Endothelial cell of umbilical vein (primary cell): ENCODE measurements at regions not wholly inside any gene's neighbourhood (a gene's known extent, or its start where the extent isn't known, plus 50 kb on each side); places are given as distances from the start of the nearest gene placed in this dataset.

Experiments
- BruUV-seq: library from RNA; stranded (reverse); fragments of 400-500 nt; replicated peaks from 2 replicates; lab custom pipeline; 2021; lab: Mats Ljungman, UMichigan
- CTCF ChIA-PET: fragments of 300-600, 350-600 bp; sonication (Branson Sonifier 250); formaldehyde crosslinking; loops from one replicate; lab custom pipeline; 2021; ENCODE audit warnings: antibody characterized with exemption, inconsistent platforms; lab: Charles Lee
- POLR2A ChIA-PET: fragments of 300-600, 350-600 bp; sonication (Branson Sonifier 250); formaldehyde crosslinking; loops from one replicate; lab custom pipeline; 2021; ENCODE audit warnings: antibody characterized with exemption, inconsistent platforms; lab: Charles Lee
- DNase-seq: peaks from one replicate; pipeline ENCODE4 v3.0.0-alpha.2; 2011; ENCODE audit warnings: low read depth, low spot score
- FAIRE-seq: peaks from 2 replicates; lab custom pipeline; 2011; peaks lifted over from hg19 to GRCh38; lab: Jason Lieb, UNC
- H2AFZ ChIP-seq: 2 replicates; pipeline ENCODE4 v1.6.0; 2012; ENCODE audit warnings: low read depth, low read length, control low read depth, inconsistent platforms
- H3K27ac ChIP-seq: 2 replicates; pipeline ENCODE4 v1.5.1; 2011; ENCODE audit warnings: low read depth, mild to moderate bottlenecking, control low read depth, low read length, moderate library complexity; ENCODE audit not compliant: insufficient read depth
- H3K27me3 ChIP-seq, 2 experiments: 2 replicates each; pipeline versions ENCODE4 v1.6.0 to v1.6.1; 2011; ENCODE audit warnings: low read length in 2 of 2, mixed read lengths in 1 of 2; ENCODE audit not compliant: control insufficient read depth in 2 of 2, insufficient read depth in 2 of 2
- H3K36me3 ChIP-seq, 2 experiments: 2 replicates in 1 of 2; 3 replicates in 1 of 2; pipeline ENCODE4 v1.5.1; 2011; ENCODE audit warnings: low read length in 2 of 2, mild to moderate bottlenecking in 1 of 2, moderate library complexity in 1 of 2; ENCODE audit not compliant: control insufficient read depth in 2 of 2, insufficient read depth in 2 of 2; ENCODE audit errors: extremely low read depth in 1 of 2
- H3K4me1 ChIP-seq: 3 replicates; pipeline ENCODE4 v1.5.1; 2011; ENCODE audit warnings: mild to moderate bottlenecking, low read length; ENCODE audit not compliant: control insufficient read depth, insufficient read depth; ENCODE audit errors: extremely low read depth
- H3K4me2 ChIP-seq: 2 replicates; pipeline ENCODE4 v1.6.1; 2011; ENCODE audit warnings: low read length, control low read depth, mixed read lengths; ENCODE audit not compliant: insufficient read depth
- H3K4me3 ChIP-seq, 3 experiments: fragments of 200-600 bp in 1 of 3; sonication (generic), shearing (Covaris generic) in 1 of 3; replicated peaks in 1 of 3; 2 replicates each; pipeline ENCODE4 v1.5.1; 2011 to 2016; ENCODE audit warnings: control low read depth in 3 of 3, low read length in 3 of 3, mild to moderate bottlenecking in 2 of 3, inconsistent platforms in 1 of 3, low read depth in 1 of 3, moderate library complexity in 1 of 3; ENCODE audit not compliant: insufficient read depth in 1 of 3
- H3K79me2 ChIP-seq: 2 replicates; pipeline ENCODE4 v1.6.0; 2012; ENCODE audit warnings: low read length, inconsistent platforms; ENCODE audit not compliant: control insufficient read depth, insufficient read depth
- H3K9ac ChIP-seq: replicated peaks from 2 replicates; pipeline ENCODE3; 2011; ENCODE audit warnings: low read length, control low read depth; ENCODE audit not compliant: insufficient read depth; ENCODE audit errors: extremely low read depth
- H3K9me1 ChIP-seq: replicated peaks from 3 replicates; pipeline ENCODE4 v1.6.0; 2011; ENCODE audit warnings: mild to moderate bottlenecking, low read length; ENCODE audit not compliant: control insufficient read depth, insufficient read depth; ENCODE audit errors: extremely low read depth
- H3K9me3 ChIP-seq: replicated peaks from 2 replicates; pipeline ENCODE4 v1.5.1; 2012; ENCODE audit warnings: low read length, inconsistent platforms; ENCODE audit not compliant: control insufficient read depth, insufficient read depth
- H4K20me1 ChIP-seq: replicated peaks from 2 replicates; pipeline ENCODE3; 2011; ENCODE audit warnings: mild to moderate bottlenecking, low read length; ENCODE audit not compliant: control insufficient read depth, insufficient read depth; ENCODE audit errors: extremely low read depth
- CTCF ChIP-seq, 2 donors: IDR thresholded peaks; 1 replicate in 1 of 2; 2 replicates in 1 of 2; pipeline ENCODE4 v1.5.1; 2011; ENCODE audit warnings: low read length in 2 of 2, mild to moderate bottlenecking in 2 of 2, moderate library complexity in 2 of 2, control low read depth in 1 of 2, inconsistent platforms in 1 of 2, low read depth in 1 of 2; ENCODE audit not compliant: insufficient read depth in 1 of 2; ENCODE audit errors: extremely low read depth in 1 of 2
- EZH2 ChIP-seq: IDR thresholded peaks from 2 replicates; pipeline ENCODE4 v1.6.1; 2012; ENCODE audit warnings: borderline replicate concordance, low read depth, mild to moderate bottlenecking, moderate library complexity, low read length, inconsistent platforms; ENCODE audit not compliant: severe bottlenecking
- FOS ChIP-seq: IDR thresholded peaks from 2 replicates; pipeline ENCODE4 v1.6.1; 2011; ENCODE audit warnings: mild to moderate bottlenecking, low read length, moderate library complexity, borderline replicate concordance; ENCODE audit not compliant: insufficient read depth
- GATA2 ChIP-seq: IDR thresholded peaks from 2 replicates; pipeline ENCODE4 v1.7.0; 2011; ENCODE audit warnings: low read depth, mild to moderate bottlenecking, moderate library complexity, mixed read lengths, low read length; ENCODE audit not compliant: insufficient read length, insufficient read depth
- JUN ChIP-seq: IDR thresholded peaks from 2 replicates; pipeline ENCODE4 v1.6.1; 2011; ENCODE audit warnings: borderline replicate concordance, low read depth; ENCODE audit not compliant: insufficient read length, insufficient read depth
- MAX ChIP-seq: IDR thresholded peaks from 2 replicates; pipeline ENCODE4 v1.6.1; 2011; ENCODE audit not compliant: insufficient read depth, insufficient read length
- MYC ChIP-seq: IDR thresholded peaks from one replicate; pipeline ENCODE4 v1.6.1; 2011; ENCODE audit warnings: mild to moderate bottlenecking, low read depth, low read length
- POLR2A ChIP-seq: IDR thresholded peaks from 2 replicates; pipeline ENCODE4 v1.6.1; 2012; ENCODE audit warnings: low read depth, mild to moderate bottlenecking, control low read depth, low read length
- POLR2AphosphoS5 ChIP-seq: IDR thresholded peaks from 2 replicates; pipeline ENCODE4 v1.6.1; 2012; ENCODE audit warnings: low read depth, mild to moderate bottlenecking, control low read depth, low read length, moderate library complexity; ENCODE audit not compliant: insufficient read depth
- dilution Hi-C: fragments of 300-500 bp; cut with MboI; formaldehyde crosslinking; loops from one replicate; pipeline ENCODE4 v1.15.0; 2019; ENCODE audit warnings: low sequenced_read_pairs; ENCODE audit not compliant: extremely low pct_ligation_motif_present
- intact Hi-C: fragments of 100-400 bp; cut with micrococcal nuclease; formaldehyde crosslinking; loops from one replicate; pipeline ENCODE4 v1.10.0; 2022

GRCh38 chr3:115403786-115404185, 219.5 kb upstream of the GAP43 start:
- H3K27me3 ChIP-seq: no peaks in the 10 kb centered on the region
- H3K36me3 ChIP-seq: no peaks in the 10 kb centered on the region
- H3K27ac ChIP-seq: no peak overlapping the region
- no peaks in the 10 kb centered on the region for H3K79me2 ChIP-seq
- H3K9me1 ChIP-seq: no peaks in the 10 kb centered on the region
- POLR2A ChIA-PET: no interaction called here
- no peak overlapping the region for H3K4me2 ChIP-seq
- no TSS peak for BruUV-seq
- no peaks in the 10 kb centered on the region for H3K9me3 ChIP-seq
- FAIRE-seq: no peak
- H3K4me3 ChIP-seq: no peak overlapping the region
- DNase-seq: no peak
- dilution Hi-C loops (no loop called here), intact Hi-C loops (no loop called here)
- CTCF ChIA-PET: no interaction called here
- no peak overlapping the region for H3K9ac ChIP-seq
- H4K20me1 ChIP-seq: no peaks in the 10 kb centered on the region
- no peak overlapping the region for H2AFZ ChIP-seq
- no peak for TF ChIP-seq MYC
- TF ChIP-seq CTCF (IDR thresholded peaks at IDR 0.05; ENCODE audit: extremely low read depth in 1 of 2, insufficient read depth in 1 of 2, low read depth in 1 of 2, low read length in 2 of 2): no peak
- no peak for TF ChIP-seq FOS
- TF ChIP-seq MAX: no peak
- TF ChIP-seq EZH2: no peak
- TF ChIP-seq JUN: no peak
- TF ChIP-seq GATA2: no peak
- no peak for TF ChIP-seq POLR2AphosphoS5
- TF ChIP-seq POLR2A: no peak
- no peaks in the 10 kb centered on the region for H3K4me1 ChIP-seq
